ENCODE measurements at regions not wholly inside any gene's neighbourhood (a gene's known extent, or its start where the extent isn't known, plus 50 kb on each side); places are given as distances from the start of the nearest gene placed in this dataset.

- no peaks in the 10 kb centered on the region for H3K9me3 ChIP-seq
- intact Hi-C loops (cut with DNase I): no loop called here
These were observed 75.1 kb downstream of the LINGO1 start for GRCh38 chr15:77557564-77557963.

GRCh38 chr15:77557144-77557543, 75.6 kb downstream of the LINGO1 start:
- H3K36me3 ChIP-seq: no peaks in the 10 kb centered on the region
- no peak overlapping the region for H3K4me3 ChIP-seq
- no peaks in the 10 kb centered on the region for H3K27me3 ChIP-seq
- intact Hi-C loops (cut with DNase I): no loop called here
- DNase-seq (ENCODE audit: low spot score in 2 of 2): no peak
- TF ChIP-seq CTCF (IDR thresholded peaks at IDR 0.05): no peak
- H3K4me1 ChIP-seq: no peaks in the 10 kb centered on the region
- no peaks in the 10 kb centered on the region for H3K9me3 ChIP-seq
- H3K27ac ChIP-seq: no peak overlapping the region

More at GRCh38 chr15:77557564-77557963, 75.1 kb downstream of the LINGO1 start:
- no peaks in the 10 kb centered on the region for H3K27me3 ChIP-seq
- H3K36me3 ChIP-seq: no peaks in the 10 kb centered on the region
- H3K4me3 ChIP-seq: no peak overlapping the region
- TF ChIP-seq CTCF (IDR thresholded peaks at IDR 0.05): no peak
- H3K27ac ChIP-seq: no peak overlapping the region
- H3K4me1 ChIP-seq: no peaks in the 10 kb centered on the region
- DNase-seq (ENCODE audit: low spot score in 2 of 2): no peak

GRCh38 chr15:77556622-77557021, 76.1 kb downstream of the LINGO1 start:
- no peak for DNase-seq (ENCODE audit: low spot score in 2 of 2)
- H3K4me3 ChIP-seq: no peak overlapping the region
- no peaks in the 10 kb centered on the region for H3K36me3 ChIP-seq
- no peaks in the 10 kb centered on the region for H3K9me3 ChIP-seq
- TF ChIP-seq CTCF (IDR thresholded peaks at IDR 0.05): no peak
- no peak overlapping the region for H3K27ac ChIP-seq
- intact Hi-C loops (cut with DNase I): no loop called here
- no peaks in the 10 kb centered on the region for H3K27me3 ChIP-seq
- no peaks in the 10 kb centered on the region for H3K4me1 ChIP-seq

GRCh38 chr15:77555232-77555631, 77.5 kb downstream of the LINGO1 start:
- Histone ChIP-seq H3K4me3 (no peak overlapping the region), H3K9me3 (no peaks in the 10 kb centered on the region), H3K27ac (no peak overlapping the region), H3K27me3 (no peaks in the 10 kb centered on the region), H3K36me3 (no peaks in the 10 kb centered on the region), H3K4me1 (no peaks in the 10 kb centered on the region)
- no peak for TF ChIP-seq CTCF (IDR thresholded peaks at IDR 0.05)
- intact Hi-C loops (cut with DNase I): no loop called here
- no peak for DNase-seq (ENCODE audit: low spot score in 2 of 2)

- Histone ChIP-seq H3K27ac (no peak overlapping the region), H3K4me3 (no peak overlapping the region), H3K27me3 (no peaks in the 10 kb centered on the region), H3K9me3 (no peaks in the 10 kb centered on the region), H3K36me3 (no peaks in the 10 kb centered on the region), H3K4me1 (no peaks in the 10 kb centered on the region)
- intact Hi-C loops (cut with DNase I): no loop called here
- DNase-seq (ENCODE audit: low spot score in 2 of 2): no peak
- TF ChIP-seq CTCF (IDR thresholded peaks at IDR 0.05): no peak
These were observed 78.2 kb downstream of the LINGO1 start for GRCh38 chr15:77554306-77555080.
